IgD-negative memory B cell (primary cell): ENCODE measurements at regions not wholly inside any gene's neighbourhood (a gene's known extent, or its start where the extent isn't known, plus 50 kb on each side); places are given as distances from the start of the nearest gene placed in this dataset.
"Not testable (repeated sequence)": the region's sequence is repeated elsewhere in the genome, so short reads cannot be mapped to it uniquely, and the experiment has no call there.

ENCODE experiments used
- H3K27ac Mint-ChIP-seq, 3 donors: one replicate each; pipeline ENCODE4 v1.8.0; 2020 to 2022; ENCODE audit warnings: mild to moderate bottlenecking in 3 of 3, mixed read lengths in 3 of 3, moderate library complexity in 1 of 3
- H3K27me3 Mint-ChIP-seq: one replicate; pipeline ENCODE4 v1.8.0; 2021; ENCODE audit warnings: mixed read lengths
- H3K36me3 Mint-ChIP-seq: one replicate; pipeline ENCODE4 v1.8.0; 2020; ENCODE audit warnings: mild to moderate bottlenecking, mixed read lengths
- H3K4me1 Mint-ChIP-seq, 3 donors: one replicate each; pipeline ENCODE4 v1.8.0; 2020 to 2022; ENCODE audit warnings: mixed read lengths in 3 of 3, mild to moderate bottlenecking in 1 of 3
- H3K4me3 Mint-ChIP-seq, 4 donors: one replicate each; pipeline ENCODE4 v1.8.0; 2020 to 2022; ENCODE audit warnings: mild to moderate bottlenecking in 4 of 4, mixed read lengths in 4 of 4, moderate library complexity in 3 of 4
- H3K9me3 Mint-ChIP-seq, 3 donors: one replicate each; pipeline ENCODE4 v1.8.0; 2020 to 2021; ENCODE audit warnings: mixed read lengths in 3 of 3, mild to moderate bottlenecking in 1 of 3

DNA sequence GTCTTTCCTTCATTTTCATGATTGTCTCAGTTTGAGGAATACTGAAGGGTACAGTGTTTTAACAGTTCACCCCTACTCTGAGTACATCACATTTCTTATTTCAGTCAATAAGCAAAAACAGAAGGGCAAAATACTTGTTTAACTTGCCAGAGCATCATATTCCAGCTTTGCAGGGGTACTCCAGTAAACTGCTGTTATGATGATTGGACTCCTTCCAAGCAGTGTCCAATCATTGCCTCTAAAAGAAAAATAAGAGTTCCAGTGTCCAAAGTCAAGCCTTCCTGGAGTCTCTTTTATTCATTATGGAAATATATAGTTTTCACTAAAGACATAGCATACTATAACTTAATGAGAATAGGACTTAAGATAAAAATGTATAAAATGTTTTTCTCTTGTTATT lies 105.1 kb downstream of the FANCF start:
- no peaks in the 10 kb centered on the region for H3K4me1 Mint-ChIP-seq
- no peaks in the 10 kb centered on the region for H3K36me3 Mint-ChIP-seq
- peaks cover 0 to 2% (median 0%) of the 10 kb centered on the region in 3 donors for H3K9me3 Mint-ChIP-seq
- no peak overlapping the region for H3K27ac Mint-ChIP-seq
- H3K27me3 Mint-ChIP-seq: no peaks in the 10 kb centered on the region
- no peak overlapping the region for H3K4me3 Mint-ChIP-seq

DNA sequence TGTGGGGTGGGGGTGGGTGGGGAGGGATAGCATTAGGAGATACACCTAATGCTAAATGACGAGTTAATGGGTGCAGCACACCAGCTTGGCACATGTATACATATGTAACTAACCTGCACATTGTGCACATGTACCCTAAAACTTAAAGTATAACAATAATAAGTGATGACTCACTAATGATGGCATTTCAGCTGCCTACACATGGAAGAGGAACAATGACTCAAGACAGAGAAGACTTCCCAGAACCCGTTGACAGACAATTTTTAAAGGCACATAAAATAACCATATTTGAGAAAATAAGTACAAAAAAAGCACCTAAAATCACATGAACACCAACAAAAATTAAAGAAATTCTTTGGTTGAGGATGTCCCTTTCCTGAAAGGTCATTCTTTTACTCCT lies 107.3 kb downstream of the FANCF start:
- not testable (repeated sequence) for H3K4me1 Mint-ChIP-seq, H3K36me3 Mint-ChIP-seq, H3K4me3 Mint-ChIP-seq, H3K27ac Mint-ChIP-seq, H3K27me3 Mint-ChIP-seq, H3K9me3 Mint-ChIP-seq

DNA sequence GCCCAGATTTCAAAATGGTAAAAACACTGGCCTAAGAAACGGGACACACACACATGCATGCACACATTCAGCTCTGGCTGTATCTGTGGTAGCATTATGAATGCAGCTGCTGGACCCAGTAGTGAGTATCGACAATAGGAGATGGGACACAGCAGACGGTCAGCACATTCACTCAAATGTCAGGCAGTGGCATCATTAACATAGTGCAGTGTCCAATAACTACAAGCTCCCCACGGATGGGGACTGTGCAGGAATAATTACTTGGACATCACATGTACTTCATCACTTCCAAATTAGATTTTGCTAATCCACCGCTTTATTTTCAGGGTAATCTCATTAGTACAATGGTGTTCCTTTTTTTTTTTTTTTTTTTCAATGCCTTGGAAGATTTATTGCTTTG lies 109.5 kb downstream of the FANCF start:
- Mint-ChIP-seq H3K36me3 (peaks cover 1% of the 10 kb centered on the region), H3K4me3 (no peak overlapping the region), H3K27me3 (no peaks in the 10 kb centered on the region), H3K9me3 (peaks cover 0 to 2% (median 0%) of the 10 kb centered on the region in 3 donors), H3K4me1 (no peaks in the 10 kb centered on the region), H3K27ac (no peak overlapping the region)

DNA sequence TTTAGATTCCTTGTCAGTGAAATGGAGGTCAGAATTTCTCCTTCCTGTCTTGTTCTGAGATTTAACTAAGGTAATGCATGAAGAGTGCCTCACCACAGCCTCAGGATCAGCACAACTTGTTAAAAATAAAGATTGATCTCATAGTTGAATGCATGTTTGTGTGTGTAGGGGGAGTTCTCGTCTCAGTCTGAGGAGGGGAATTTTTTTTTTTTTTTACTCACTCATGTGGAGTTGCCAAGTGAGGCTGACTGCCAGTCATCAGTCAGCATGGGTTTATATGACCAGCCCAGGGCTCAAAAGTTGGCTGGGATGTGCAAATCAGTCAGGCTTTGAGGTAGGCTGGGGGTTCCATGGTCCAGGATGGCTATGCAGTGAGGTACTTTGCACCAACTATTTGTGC lies 113.2 kb downstream of the FANCF start:
- no peaks in the 10 kb centered on the region for H3K9me3 Mint-ChIP-seq
- no peak overlapping the region for H3K27ac Mint-ChIP-seq
- H3K36me3 Mint-ChIP-seq: peaks cover 1% of the 10 kb centered on the region
- no peak overlapping the region for H3K4me3 Mint-ChIP-seq
- H3K4me1 Mint-ChIP-seq: no peaks in the 10 kb centered on the region
- H3K27me3 Mint-ChIP-seq: no peaks in the 10 kb centered on the region

DNA sequence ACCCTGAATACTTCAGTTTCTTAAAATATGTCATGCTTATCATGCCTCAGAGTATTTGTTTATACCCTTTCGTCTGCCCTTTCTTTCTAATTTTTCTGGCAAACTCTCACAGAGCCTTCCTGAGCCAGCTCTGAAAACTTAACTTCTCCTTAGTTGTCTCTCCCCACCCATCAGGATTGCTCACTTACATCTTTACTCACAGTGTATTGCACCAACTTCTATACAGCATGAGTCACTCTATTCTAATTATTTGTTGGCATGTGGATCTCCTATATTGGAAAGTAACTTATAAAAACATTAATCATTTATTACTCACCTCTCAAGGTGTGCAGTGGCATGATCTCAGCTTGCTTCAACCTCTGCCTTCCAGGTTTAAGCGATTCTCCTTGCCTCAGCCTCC lies 114.9 kb downstream of the FANCF start:
- no peak overlapping the region for H3K27ac Mint-ChIP-seq
- H3K4me1 Mint-ChIP-seq: no peaks in the 10 kb centered on the region
- no peaks in the 10 kb centered on the region for H3K9me3 Mint-ChIP-seq
- H3K4me3 Mint-ChIP-seq: no peak overlapping the region
- H3K36me3 Mint-ChIP-seq: peaks cover 1% of the 10 kb centered on the region
- no peaks in the 10 kb centered on the region for H3K27me3 Mint-ChIP-seq

DNA sequence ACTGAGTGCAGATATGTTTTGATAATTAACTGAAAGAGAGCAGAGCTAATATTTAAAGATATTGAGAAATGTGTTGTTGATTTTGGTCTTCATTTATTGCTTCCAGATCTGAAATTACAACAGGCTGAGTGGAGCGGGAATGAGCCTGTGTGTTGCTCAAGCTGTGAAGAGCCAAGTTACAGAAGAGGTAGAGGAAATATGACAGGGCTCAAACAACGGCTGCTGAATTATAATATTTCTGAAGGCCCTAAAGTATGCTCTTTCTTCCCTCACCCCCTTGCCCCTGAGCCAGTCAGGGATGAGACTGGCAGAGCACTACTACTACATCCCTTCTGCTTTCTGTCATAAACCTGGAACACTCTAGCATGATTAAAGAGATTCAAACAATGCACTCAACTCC lies 115.6 kb downstream of the FANCF start:
- Mint-ChIP-seq H3K36me3 (peaks cover 1% of the 10 kb centered on the region), H3K4me3 (no peak overlapping the region), H3K27ac (no peak overlapping the region), H3K4me1 (no peaks in the 10 kb centered on the region), H3K27me3 (no peaks in the 10 kb centered on the region), H3K9me3 (no peaks in the 10 kb centered on the region)

DNA sequence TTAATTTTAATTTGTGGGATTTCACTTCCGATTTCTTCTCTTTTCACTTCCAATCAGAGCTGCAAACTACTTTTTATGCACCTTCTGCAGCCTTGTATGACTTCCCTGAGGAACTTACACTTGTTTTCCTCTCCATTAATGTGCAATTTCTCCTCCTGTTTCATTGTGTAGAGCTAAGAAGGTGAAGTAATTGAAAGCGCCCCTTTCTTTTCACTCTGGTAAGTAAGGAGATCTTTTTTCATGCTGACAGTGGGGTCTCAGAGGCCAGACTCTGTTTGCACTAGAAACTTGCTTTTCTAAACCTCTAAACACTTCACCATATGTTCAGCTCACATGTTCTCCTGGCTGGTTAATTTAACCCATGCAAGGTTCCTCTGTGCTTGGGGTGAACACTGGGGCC lies 117.0 kb downstream of the FANCF start:
- Mint-ChIP-seq H3K36me3 (peaks cover 1% of the 10 kb centered on the region), H3K4me3 (no peak overlapping the region), H3K9me3 (no peaks in the 10 kb centered on the region), H3K27ac (no peak overlapping the region), H3K27me3 (no peaks in the 10 kb centered on the region), H3K4me1 (no peaks in the 10 kb centered on the region)

DNA sequence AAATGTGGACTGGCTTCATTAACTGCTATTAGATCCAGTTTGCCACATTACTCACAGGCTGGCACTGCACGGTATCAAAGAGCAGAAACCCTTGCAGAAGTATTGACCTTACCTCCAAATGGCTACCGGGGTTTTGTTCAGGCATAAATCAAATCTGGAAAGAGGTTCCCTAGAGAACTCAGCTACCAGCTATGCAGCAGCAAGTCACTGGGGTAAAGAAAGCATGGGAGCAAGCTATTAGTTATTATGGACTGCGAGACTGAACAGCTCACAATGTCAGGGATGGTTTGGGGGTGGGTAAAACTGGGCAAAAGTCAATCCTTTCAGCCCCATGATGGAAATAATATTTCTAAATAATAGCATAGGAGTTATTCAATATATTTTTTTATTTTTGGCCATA lies 128.1 kb downstream of the FANCF start:
- no peak overlapping the region for H3K27ac Mint-ChIP-seq
- no peak overlapping the region for H3K4me3 Mint-ChIP-seq
- no peaks in the 10 kb centered on the region for H3K4me1 Mint-ChIP-seq
- no peaks in the 10 kb centered on the region for H3K27me3 Mint-ChIP-seq
- H3K36me3 Mint-ChIP-seq: no peaks in the 10 kb centered on the region
- H3K9me3 Mint-ChIP-seq: peaks cover 0 to 2% (median 0%) of the 10 kb centered on the region in 3 donors

DNA sequence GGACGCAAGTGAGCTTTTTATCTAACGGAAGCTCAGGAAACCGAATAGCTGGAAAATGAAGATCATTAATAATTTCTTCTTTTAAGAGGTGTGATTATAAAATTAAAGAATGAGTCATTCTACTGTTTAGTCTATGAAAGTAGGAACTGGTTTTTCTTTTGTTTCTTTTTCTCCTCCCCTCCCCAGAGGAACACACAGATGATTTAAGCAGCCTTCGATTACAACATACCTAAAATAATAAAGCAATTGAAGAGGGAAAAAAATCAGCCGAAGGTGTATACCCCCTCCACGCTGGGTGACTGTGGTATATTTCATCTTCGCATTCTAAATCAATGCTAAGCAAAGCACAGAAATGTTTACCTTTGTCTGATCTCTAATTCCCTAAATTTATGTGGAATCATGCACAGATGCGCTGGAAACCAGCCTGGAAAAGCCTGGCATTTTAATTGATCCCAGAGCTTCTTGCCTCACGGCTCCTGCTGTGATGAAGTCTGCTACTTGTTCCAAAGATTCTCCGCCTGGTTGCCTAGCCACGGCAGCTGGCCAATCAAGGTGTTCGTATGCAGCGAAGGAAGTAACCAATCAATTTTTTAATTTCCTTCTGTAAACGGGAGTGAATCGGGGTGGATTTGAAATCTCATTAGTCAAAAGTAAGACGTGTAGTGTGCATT lies 133.9 kb downstream of the FANCF start:
- Mint-ChIP-seq H3K27ac (no peak overlapping the region), H3K27me3 (peaks cover 1% of the 10 kb centered on the region), H3K36me3 (no peaks in the 10 kb centered on the region), H3K4me3 (no peak overlapping the region), H3K9me3 (peaks cover 0 to 2% (median 0%) of the 10 kb centered on the region in 3 donors), H3K4me1 (no peaks in the 10 kb centered on the region)

DNA sequence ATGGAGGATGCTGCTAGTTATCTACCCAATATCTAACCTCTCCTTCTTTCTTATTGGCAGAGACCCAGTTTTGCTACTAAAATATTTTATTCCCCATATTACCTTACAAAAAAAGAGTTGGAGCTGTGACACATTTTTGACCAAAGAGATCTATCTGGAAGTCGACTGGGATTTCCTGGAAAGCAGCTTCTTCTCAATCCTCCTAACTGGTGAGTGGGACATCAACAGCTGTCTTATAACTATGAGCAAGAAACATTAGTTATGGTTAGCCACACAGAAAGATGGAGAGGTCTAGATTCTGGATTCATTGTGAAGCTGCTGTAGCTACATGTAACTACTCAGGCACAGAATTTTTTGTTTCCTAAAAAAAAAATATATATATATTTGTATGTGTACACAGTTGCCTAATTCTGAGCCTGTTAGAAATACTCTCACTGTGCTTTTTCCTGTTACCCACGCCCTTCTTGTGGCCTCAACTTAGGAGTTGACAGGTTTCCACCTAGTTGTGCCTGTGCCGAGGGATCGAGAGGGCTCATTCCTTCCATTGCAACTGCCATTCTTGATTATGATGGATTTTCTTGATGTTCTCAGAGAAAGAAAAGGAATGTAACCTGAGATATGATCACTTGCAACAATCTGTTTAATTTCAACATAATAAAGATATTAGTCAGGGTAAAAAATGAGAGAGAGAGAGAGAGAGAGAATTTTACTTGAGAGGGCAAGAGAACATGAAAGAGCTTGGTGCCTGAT lies 142.0 kb downstream of the SLC17A6 start:
- Mint-ChIP-seq H3K36me3 (peaks cover 3% of the 10 kb centered on the region), H3K4me1 (no peaks in the 10 kb centered on the region), H3K4me3 (no peak overlapping the region), H3K27me3 (no peaks in the 10 kb centered on the region), H3K27ac (no peak overlapping the region), H3K9me3 (no peaks in the 10 kb centered on the region)

DNA sequence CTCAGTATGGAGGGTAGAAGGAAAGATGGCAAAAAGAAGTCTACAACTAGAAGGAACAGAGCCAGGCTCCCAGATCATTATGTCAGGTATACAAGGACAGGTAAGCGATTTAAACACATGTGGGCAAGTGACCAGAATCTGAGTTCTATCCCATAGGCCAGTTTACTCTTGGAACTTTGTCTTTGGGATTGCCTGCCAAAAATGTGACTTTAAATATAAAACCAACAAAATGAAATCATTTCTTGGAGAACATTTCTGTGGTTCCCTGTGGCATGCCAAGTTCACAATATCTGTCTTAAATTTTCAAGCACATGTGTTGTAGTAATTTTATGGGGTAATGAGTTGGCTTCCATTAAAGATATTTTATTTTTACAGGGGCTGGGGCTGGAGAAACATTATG lies 141.0 kb downstream of the SLC17A6 start:
- Mint-ChIP-seq H3K9me3 (no peaks in the 10 kb centered on the region), H3K4me1 (no peaks in the 10 kb centered on the region), H3K4me3 (no peak overlapping the region)

DNA sequence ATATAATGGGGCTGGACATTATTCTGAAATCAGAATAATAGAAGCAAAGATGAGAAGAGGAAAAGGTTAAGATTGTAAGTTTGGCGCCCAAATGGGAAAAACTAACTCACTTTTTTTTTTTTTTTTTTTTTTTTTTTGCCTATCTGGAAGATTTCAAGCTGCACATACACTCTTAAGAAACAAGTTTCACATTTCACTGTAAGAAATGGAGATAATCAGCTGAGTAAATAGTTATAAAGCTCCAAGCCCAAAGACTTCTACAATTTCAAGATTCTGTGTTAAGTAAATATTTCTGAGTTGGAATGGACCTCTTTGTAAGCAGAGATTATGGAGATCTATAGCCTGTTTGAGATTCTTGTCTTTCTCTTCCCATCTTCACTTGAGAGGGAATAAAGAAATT lies 140.0 kb downstream of the SLC17A6 start:
- H3K4me3 Mint-ChIP-seq: no peak overlapping the region
- no peak overlapping the region for H3K27ac Mint-ChIP-seq
- H3K36me3 Mint-ChIP-seq: peaks cover 3% of the 10 kb centered on the region
- no peaks in the 10 kb centered on the region for H3K9me3 Mint-ChIP-seq
- H3K27me3 Mint-ChIP-seq: no peaks in the 10 kb centered on the region
- no peaks in the 10 kb centered on the region for H3K4me1 Mint-ChIP-seq

More for the DNA sequence above, 141.0 kb downstream of the SLC17A6 start:
- Mint-ChIP-seq H3K27me3 (no peaks in the 10 kb centered on the region), H3K27ac (no peak overlapping the region), H3K36me3 (peaks cover 3% of the 10 kb centered on the region)

DNA sequence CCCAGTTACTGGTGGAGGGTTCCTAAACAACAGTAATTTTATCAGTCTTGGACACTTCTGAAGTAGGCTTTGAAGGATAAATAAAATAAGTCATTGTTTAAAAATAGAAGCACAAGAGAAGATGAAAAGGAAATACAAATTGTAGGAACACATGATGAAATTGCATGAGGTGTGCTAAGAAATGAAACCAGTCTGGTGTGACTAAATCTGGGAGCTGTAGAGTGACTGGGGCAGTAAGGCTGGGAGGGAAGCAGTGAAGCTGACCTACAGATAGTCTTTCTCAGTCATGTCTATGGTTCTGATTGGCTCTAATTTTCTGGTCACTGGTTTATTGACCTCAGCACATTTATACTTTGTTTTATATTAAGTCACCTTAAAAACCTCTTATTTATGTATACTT lies 139.1 kb downstream of the SLC17A6 start:
- H3K9me3 Mint-ChIP-seq: no peaks in the 10 kb centered on the region
- no peaks in the 10 kb centered on the region for H3K27me3 Mint-ChIP-seq
- H3K36me3 Mint-ChIP-seq: peaks cover 3% of the 10 kb centered on the region

DNA sequence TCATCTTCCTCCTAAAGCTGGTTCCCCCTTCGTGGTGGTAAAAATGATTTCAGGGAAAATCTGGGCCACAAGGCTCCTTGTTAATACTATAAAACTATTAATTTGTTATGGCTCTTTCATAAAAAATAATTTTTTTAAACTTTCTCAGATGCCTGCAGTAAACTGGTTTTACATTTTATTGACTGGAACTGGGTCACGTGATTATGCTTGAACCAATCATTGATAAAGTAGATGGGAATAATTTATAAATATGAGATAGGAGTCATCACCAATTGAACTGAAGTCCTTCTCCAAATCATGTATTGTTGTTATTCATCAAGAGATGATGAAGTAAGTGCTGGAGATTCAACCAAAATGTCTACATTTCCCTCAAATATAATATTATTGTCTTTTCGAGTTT lies 138.4 kb downstream of the SLC17A6 start:
- Mint-ChIP-seq H3K36me3 (peaks cover 3% of the 10 kb centered on the region), H3K4me3 (no peak overlapping the region), H3K27me3 (no peaks in the 10 kb centered on the region), H3K4me1 (no peaks in the 10 kb centered on the region), H3K27ac (no peak overlapping the region), H3K9me3 (no peaks in the 10 kb centered on the region)

More for the DNA sequence above, 139.1 kb downstream of the SLC17A6 start:
- Mint-ChIP-seq H3K27ac (no peak overlapping the region), H3K4me3 (no peak overlapping the region), H3K4me1 (no peaks in the 10 kb centered on the region)

DNA sequence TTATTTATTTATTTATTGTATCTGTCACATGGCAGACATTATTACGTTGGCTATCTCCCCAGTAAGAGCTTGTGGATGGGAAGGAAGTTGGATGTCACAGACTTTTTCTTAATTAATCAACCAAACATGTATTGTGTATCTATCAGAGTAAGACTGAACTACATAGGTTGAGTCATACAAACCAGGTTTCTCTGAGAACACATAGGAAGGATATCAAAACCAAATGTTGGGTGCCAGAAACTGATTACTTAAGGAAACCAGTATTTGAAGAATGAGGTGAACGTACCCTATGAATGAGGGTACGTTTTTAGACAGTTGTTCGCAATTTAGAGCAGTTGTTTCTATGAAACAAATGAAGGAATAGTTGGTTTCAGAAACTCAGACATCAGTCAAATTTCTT lies 136.4 kb downstream of the SLC17A6 start:
- no peak overlapping the region for H3K27ac Mint-ChIP-seq
- no peaks in the 10 kb centered on the region for H3K27me3 Mint-ChIP-seq
- H3K4me1 Mint-ChIP-seq: no peaks in the 10 kb centered on the region
- H3K36me3 Mint-ChIP-seq: no peaks in the 10 kb centered on the region
- peaks cover 0 to 4% (median 0%) of the 10 kb centered on the region in 3 donors for H3K9me3 Mint-ChIP-seq
- no peak overlapping the region for H3K4me3 Mint-ChIP-seq

DNA sequence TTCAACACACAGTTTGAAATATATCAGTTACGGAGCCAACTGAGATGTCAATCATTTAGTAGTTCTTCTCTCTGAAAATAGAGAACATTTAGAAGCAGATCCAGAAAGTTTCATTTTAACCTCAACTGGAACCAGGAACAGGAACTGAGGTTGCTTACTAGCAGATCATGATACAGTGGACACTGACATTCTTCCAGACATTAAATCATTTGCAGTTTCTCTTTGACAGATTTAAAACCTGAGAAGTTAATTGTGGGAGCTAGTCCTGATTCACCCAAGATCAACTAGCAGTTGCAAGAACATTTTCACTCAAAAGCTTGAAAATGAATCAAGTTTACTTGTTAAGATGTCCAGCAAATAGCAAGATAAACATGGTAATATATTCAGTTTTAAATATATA lies 135.4 kb downstream of the SLC17A6 start:
- no peak overlapping the region for H3K27ac Mint-ChIP-seq
- no peak overlapping the region for H3K4me3 Mint-ChIP-seq
- H3K9me3 Mint-ChIP-seq: peaks cover 0 to 4% (median 0%) of the 10 kb centered on the region in 3 donors
- no peaks in the 10 kb centered on the region for H3K27me3 Mint-ChIP-seq
- H3K4me1 Mint-ChIP-seq: no peaks in the 10 kb centered on the region
- H3K36me3 Mint-ChIP-seq: no peaks in the 10 kb centered on the region
